ENCODE measurements at regions not wholly inside any gene's neighbourhood (a gene's known extent, or its start where the extent isn't known, plus 50 kb on each side); places are given as distances from the start of the nearest gene placed in this dataset.

DNA sequence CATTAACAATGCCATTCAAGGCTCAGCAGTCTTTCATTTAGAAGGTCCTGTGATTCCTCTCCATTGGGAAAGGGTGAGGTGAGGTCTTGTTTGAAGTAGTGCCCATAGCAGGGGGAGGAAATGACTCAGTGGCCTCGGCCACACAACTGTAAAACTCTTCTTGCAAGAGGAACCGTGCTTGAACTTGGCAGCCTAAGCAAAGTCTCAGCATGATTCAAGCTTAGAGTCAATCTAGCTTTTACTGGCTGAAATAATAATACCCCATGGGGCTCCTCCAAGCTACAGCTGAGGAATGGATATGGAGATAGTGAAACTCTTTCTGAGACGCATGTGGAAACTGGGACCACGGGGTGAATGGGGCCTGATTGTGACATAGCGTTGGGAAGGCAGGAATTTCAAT is 428.2 kb downstream of the BMP2 start:
- no peak overlapping the region for H3K4me3 ChIP-seq (ENCODE audit: control extremely low read depth in 1 of 5, extremely low read depth in 1 of 5, insufficient read depth in 1 of 5, low read depth in 2 of 5, low read length in 4 of 5)
- 86% methylated on average over 2 of the region's 5 CpGs for WGBS (ENCODE audit: insufficient coverage)
- H3K27me3 ChIP-seq (replicated peaks in 1 of 4; ENCODE audit: control extremely low read depth in 1 of 4, control insufficient read depth in 3 of 4, insufficient read depth in 4 of 4, low read length in 3 of 4): no peaks in the 10 kb centered on the region
- no peaks in the 10 kb centered on the region for H3K9me3 ChIP-seq (ENCODE audit: control extremely low read depth in 1 of 3, control insufficient read depth in 2 of 3, insufficient read depth in 1 of 3, low read length in 2 of 3)
- Mint-ChIP-seq H3K9me3 (ENCODE audit: insufficient read depth) (no peaks in the 10 kb centered on the region), H3K4me3 (no peak overlapping the region), H3K4me1 (no peaks in the 10 kb centered on the region), H3K27ac (no peak overlapping the region), H3K27me3 (no peaks in the 10 kb centered on the region)
- no peak overlapping the region for H2AFZ ChIP-seq (ENCODE audit: insufficient read depth, low read depth, low read length, poor library complexity, severe bottlenecking)
- no peak overlapping the region for H3K27ac ChIP-seq (ENCODE audit: low read length in 2 of 2)
- ChIA-PET CTCF (no interaction called here), POLR2A (no interaction called here)
- no peaks in the 10 kb centered on the region for H3K36me3 ChIP-seq (replicated peaks in 1 of 2; ENCODE audit: control extremely low read depth in 1 of 2, control insufficient read depth in 1 of 2, extremely low read depth in 1 of 2, insufficient read depth in 2 of 2, low read length in 1 of 2)
- no peak overlapping the region for H3K4me2 ChIP-seq (replicated peaks; ENCODE audit: low read depth, low read length, poor library complexity, severe bottlenecking)
- DNase-seq (no peak), ATAC-seq (ENCODE audit: low read depth) (no peak)
- TF ChIP-seq CTCF (IDR thresholded peaks at IDR 0.05) (no peak), EZH2 (IDR thresholded peaks at IDR 0.05; ENCODE audit: borderline replicate concordance, insufficient read depth, low read depth, low read length, poor library complexity, severe bottlenecking) (no peak)
- H4K20me1 ChIP-seq (ENCODE audit: control insufficient read depth, insufficient read depth, low read length, poor library complexity, severe bottlenecking): no peaks in the 10 kb centered on the region
- no peak overlapping the region for H3K9ac ChIP-seq (ENCODE audit: low read length)
- no peaks in the 10 kb centered on the region for H3K4me1 ChIP-seq (ENCODE audit: control insufficient read depth in 2 of 2, insufficient read depth in 2 of 2, low read length in 2 of 2)
- H3K79me2 ChIP-seq (ENCODE audit: control insufficient read depth, insufficient read depth, low read length): no peaks in the 10 kb centered on the region
- intact Hi-C loops (cut with micrococcal nuclease): no loop called here

- 100% methylated on average over 1 of the region's 1 CpG for WGBS (ENCODE audit: insufficient coverage)
- no peaks in the 10 kb centered on the region for H3K4me1 ChIP-seq (ENCODE audit: control insufficient read depth in 2 of 2, insufficient read depth in 2 of 2, low read length in 2 of 2)
- no peak for DNase-seq
- POLR2A ChIA-PET: no interaction called here
- H2AFZ ChIP-seq (ENCODE audit: insufficient read depth, low read depth, low read length, poor library complexity, severe bottlenecking): no peak overlapping the region
- no peaks in the 10 kb centered on the region for H3K27me3 Mint-ChIP-seq
- CTCF ChIA-PET: no interaction called here
- H3K4me1 Mint-ChIP-seq: no peaks in the 10 kb centered on the region
- ATAC-seq (ENCODE audit: low read depth): no peak
- no peaks in the 10 kb centered on the region for H3K27me3 ChIP-seq (replicated peaks in 1 of 4; ENCODE audit: control extremely low read depth in 1 of 4, control insufficient read depth in 3 of 4, insufficient read depth in 4 of 4, low read length in 3 of 4)
- H3K27ac Mint-ChIP-seq: no peak overlapping the region
- H3K9me3 ChIP-seq (ENCODE audit: control extremely low read depth in 1 of 3, control insufficient read depth in 2 of 3, insufficient read depth in 1 of 3, low read length in 2 of 3): no peaks in the 10 kb centered on the region
- H3K27ac ChIP-seq (ENCODE audit: low read length in 2 of 2): no peak overlapping the region
- no peak overlapping the region for H3K4me2 ChIP-seq (replicated peaks; ENCODE audit: low read depth, low read length, poor library complexity, severe bottlenecking)
- H4K20me1 ChIP-seq (ENCODE audit: control insufficient read depth, insufficient read depth, low read length, poor library complexity, severe bottlenecking): no peaks in the 10 kb centered on the region
- intact Hi-C loops (cut with micrococcal nuclease): no loop called here
- TF ChIP-seq EZH2 (IDR thresholded peaks at IDR 0.05; ENCODE audit: borderline replicate concordance, insufficient read depth, low read depth, low read length, poor library complexity, severe bottlenecking) (no peak), CTCF (IDR thresholded peaks at IDR 0.05) (no peak)
- no peak overlapping the region for H3K4me3 Mint-ChIP-seq
- H3K4me3 ChIP-seq (ENCODE audit: control extremely low read depth in 1 of 5, extremely low read depth in 1 of 5, insufficient read depth in 1 of 5, low read depth in 2 of 5, low read length in 4 of 5): no peak overlapping the region
- H3K79me2 ChIP-seq (ENCODE audit: control insufficient read depth, insufficient read depth, low read length): no peaks in the 10 kb centered on the region
- H3K9me3 Mint-ChIP-seq (ENCODE audit: insufficient read depth): no peaks in the 10 kb centered on the region
- H3K9ac ChIP-seq (ENCODE audit: low read length): no peak overlapping the region
- no peaks in the 10 kb centered on the region for H3K36me3 ChIP-seq (replicated peaks in 1 of 2; ENCODE audit: control extremely low read depth in 1 of 2, control insufficient read depth in 1 of 2, extremely low read depth in 1 of 2, insufficient read depth in 2 of 2, low read length in 1 of 2)
Observed at GRCh38 chr20:7196481-7196880, 429.0 kb downstream of the BMP2 start.

All from B cell (primary cell).